Stimulated activated CD4-positive, alpha-beta T cell treated with anti-CD3 and anti-CD28 coated beads, Interleukin-4, amount 100 ng/mL, for 24 hours (primary cell): ENCODE measurements at regions not wholly inside any gene's neighbourhood (a gene's known extent, or its start where the extent isn't known, plus 50 kb on each side); places are given as distances from the start of the nearest gene placed in this dataset.
A peak's percentile ranks its signal among the peaks of the same experiment; 100 is the strongest.
"Not testable (repeated sequence)": the region's sequence is repeated elsewhere in the genome, so short reads cannot be mapped to it uniquely, and the experiment has no call there.

Source experiments
- DNase-seq: peaks from one replicate; pipeline ENCODE4 v3.0.0-alpha.2; 2020

DNA sequence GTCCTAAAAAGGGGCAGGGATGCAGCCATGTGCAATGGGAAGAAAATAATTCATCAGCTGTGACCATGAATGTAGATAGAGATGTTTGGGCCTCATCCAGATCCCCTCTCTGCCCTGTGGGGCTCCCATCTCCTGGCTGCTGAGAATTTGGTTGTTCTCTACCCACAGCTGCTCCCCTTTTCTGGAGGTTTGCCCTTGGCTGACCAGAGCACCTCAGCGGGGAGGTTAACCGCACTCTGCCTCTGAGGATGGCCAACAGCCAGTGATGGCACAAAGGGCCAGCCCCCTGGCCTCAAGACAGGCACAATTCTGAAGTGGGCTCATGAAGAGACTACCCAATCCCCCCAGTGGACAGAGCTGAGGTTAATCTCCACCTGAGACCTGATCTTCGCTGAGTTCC lies 61.5 kb upstream of the SERP2 start:
- no peak for DNase-seq

DNA sequence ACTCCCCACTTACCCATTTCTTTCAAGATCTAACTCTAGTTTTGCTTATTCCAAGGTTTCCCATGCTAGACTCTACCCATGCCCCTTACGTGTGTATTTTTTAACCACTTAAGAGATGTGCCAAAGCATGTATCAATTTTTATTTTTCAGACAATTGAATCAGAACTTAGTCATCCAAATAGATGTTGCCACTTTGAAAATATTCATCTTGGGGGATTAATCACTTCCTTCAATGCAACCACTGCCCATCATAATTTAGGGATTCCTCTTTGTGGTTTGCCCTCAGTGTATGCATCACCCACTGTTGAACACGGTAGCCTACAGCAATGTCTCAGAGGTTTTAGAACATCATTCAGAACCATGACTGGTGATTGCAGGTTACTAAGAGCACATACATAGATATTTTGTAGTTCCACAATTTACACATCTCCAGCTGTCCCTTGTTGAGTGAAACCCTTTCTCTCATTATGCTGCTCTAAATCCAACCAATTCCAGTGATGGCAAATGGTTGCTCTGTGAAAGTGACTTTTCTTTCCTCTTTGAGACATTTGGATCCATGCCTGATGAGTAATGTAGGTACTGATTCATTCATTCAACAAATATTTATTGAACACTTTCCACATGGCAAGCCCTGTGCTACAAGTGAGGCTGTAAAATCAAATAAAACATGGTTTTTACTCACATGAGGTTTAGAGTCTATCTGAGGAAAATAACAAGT lies 60.6 kb upstream of the SERP2 start:
- peak; percentile 9 for DNase-seq

GRCh38 chr13:44313674-44314073 lies 60.0 kb upstream of the SERP2 start:
- DNase-seq = no peak

GRCh38 chr13:44314160-44314559 lies 59.5 kb upstream of the SERP2 start:
- DNase-seq = not testable (repeated sequence)

DNA sequence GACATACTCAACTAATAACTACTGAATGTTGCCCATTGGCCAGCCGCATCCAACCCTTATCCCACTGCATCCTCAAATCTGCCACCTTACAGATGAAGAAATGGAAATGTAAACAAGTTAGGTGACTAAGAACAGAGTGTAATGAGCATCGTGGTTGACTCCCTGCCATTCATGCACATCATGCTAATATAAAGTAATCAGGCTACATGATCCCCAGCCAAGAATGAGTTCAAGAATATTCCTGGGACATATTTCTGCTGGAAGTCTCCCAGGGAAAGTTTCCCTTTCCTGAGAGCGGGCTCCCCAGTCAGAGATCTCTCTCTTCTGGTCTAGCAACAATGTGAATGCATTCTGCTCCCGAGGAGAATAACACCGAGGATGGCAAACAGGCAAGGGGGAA lies 55.9 kb upstream of the SERP2 start:
- no peak for DNase-seq

- DNase-seq = no peak
Observed at GRCh38 chr13:44318161-44318560, 55.5 kb upstream of the SERP2 start.

DNA sequence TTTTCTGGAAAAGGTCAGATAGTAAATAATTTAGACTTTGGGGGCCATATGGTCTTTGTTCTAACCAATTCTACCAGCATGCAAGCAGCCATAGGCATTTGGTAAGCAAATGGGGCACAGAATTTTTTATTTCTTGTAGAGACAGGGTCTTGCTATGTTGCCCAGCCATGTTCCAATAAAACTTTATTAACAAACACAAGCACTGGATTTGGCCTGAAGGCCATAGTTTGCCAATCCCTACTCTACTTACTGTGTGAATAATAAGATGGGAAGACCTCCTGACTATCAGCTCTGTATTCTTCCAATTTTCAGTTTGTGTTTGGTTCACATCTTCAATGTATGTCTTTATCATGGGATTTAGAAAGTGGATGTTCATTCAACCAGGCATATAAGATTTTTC lies 53.0 kb upstream of the SERP2 start:
- DNase-seq = no peak

GRCh38 chr13:44321961-44322360 lies 51.7 kb upstream of the SERP2 start:
- no peak for DNase-seq

DNA sequence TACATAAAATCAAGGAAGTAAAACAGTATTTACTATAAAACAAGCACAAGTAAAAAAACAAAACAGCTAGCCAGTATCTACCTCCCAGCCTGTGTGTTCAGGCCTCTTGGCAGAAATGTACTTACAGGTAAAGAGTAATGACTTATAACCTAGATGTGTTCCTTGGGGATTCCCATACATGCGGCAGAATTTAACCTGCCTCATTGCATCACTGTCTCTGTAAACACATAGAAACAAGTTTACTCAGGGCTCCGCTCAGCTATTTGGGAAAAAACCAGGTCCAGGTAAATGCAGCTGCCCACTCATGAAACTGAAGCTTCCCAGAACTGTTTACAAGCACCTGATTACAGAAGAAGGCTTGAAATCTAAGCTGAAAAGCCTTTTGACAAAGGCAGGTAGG lies 50.7 kb upstream of the SERP2 start:
- no peak for DNase-seq

DNA sequence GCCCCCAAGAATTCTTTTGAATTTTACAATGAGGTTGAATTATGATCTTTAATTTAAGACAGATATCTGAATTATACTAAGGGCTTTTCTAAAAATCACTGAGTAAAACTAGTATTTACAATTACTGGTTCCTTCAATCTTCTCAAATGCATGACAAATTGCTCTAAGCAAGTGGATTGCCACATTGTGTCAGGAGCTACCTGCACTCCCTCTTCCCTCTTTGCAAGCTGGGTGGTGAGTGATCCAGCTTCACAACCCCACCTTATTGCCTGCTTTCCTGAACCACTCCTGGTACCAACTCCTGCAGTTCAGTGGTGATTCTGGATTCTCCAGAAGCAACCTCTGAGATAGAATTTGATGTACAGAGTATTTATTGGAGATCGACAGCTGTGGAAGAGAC lies 49.9 kb upstream of the SERP2 start:
- DNase-seq = no peak
